GM18502 (cell line): ENCODE measurements at regions not wholly inside any gene's neighbourhood (a gene's known extent, or its start where the extent isn't known, plus 50 kb on each side); places are given as distances from the start of the nearest gene placed in this dataset.
"Not testable (repeated sequence)": the region's sequence is repeated elsewhere in the genome, so short reads cannot be mapped to it uniquely, and the experiment has no call there.

Source experiments
- ATAC-seq: cut with Tn5 transposase; IDR thresholded peaks from one replicate; pipeline ENCODE4 v1.9.1; 2021; ENCODE audit warnings: mild to moderate bottlenecking; ENCODE audit not compliant: unreplicated experiment, poor library complexity

- ATAC-seq: no peak
Observed at GRCh38 chr6:12348530-12349511, 58.7 kb downstream of the EDN1 start.

GRCh38 chr6:12350644-12351170, 60.5 kb downstream of the EDN1 start:
- no peak for ATAC-seq

- no peak for ATAC-seq
Observed at GRCh38 chr6:12351672-12352071, 61.5 kb downstream of the EDN1 start.

- ATAC-seq: no peak
Observed at GRCh38 chr6:12353731-12354130, 63.6 kb downstream of the EDN1 start.

- peak; percentile 46 for ATAC-seq
Observed at GRCh38 chr6:12354499-12354898, 64.3 kb downstream of the EDN1 start.

GRCh38 chr6:12355354-12355753, 65.2 kb downstream of the EDN1 start:
- no peak for ATAC-seq

GRCh38 chr6:12356431-12356830, 66.3 kb downstream of the EDN1 start:
- ATAC-seq: no peak

GRCh38 chr6:12356983-12357972, 67.1 kb downstream of the EDN1 start:
- peak; percentile 76 for ATAC-seq

- ATAC-seq: no peak
Observed at GRCh38 chr6:12359036-12359435, 68.9 kb downstream of the EDN1 start.

GRCh38 chr6:12361042-12361765, 71.0 kb downstream of the EDN1 start:
- ATAC-seq: no peak

- ATAC-seq: not testable (repeated sequence)
Observed at GRCh38 chr6:12363277-12363650, 73.1 kb downstream of the EDN1 start.

- peak; percentile 77 for ATAC-seq
Observed at GRCh38 chr6:12363651-12364381, 73.7 kb downstream of the EDN1 start.

- no peak for ATAC-seq
Observed at GRCh38 chr6:12364621-12365020, 74.5 kb downstream of the EDN1 start.

GRCh38 chr6:12366731-12367130, 76.6 kb downstream of the EDN1 start:
- ATAC-seq: no peak

- ATAC-seq: no peak
Observed at GRCh38 chr6:12367412-12367811, 77.3 kb downstream of the EDN1 start.

- ATAC-seq: no peak
Observed at GRCh38 chr6:12369355-12369754, 79.2 kb downstream of the EDN1 start.

GRCh38 chr6:12369781-12370262, 79.7 kb downstream of the EDN1 start:
- ATAC-seq: peak; percentile 70

- ATAC-seq: no peak
Observed at GRCh38 chr6:12371151-12371550, 81.0 kb downstream of the EDN1 start.

- ATAC-seq: no peak
Observed at GRCh38 chr6:12371641-12372146, 81.5 kb downstream of the EDN1 start.
